Heart right ventricle (tissue), 16 donors: ENCODE measurements at regions not wholly inside any gene's neighbourhood (a gene's known extent, or its start where the extent isn't known, plus 50 kb on each side); places are given as distances from the start of the nearest gene placed in this dataset.

ENCODE experiments used
- ATAC-seq, 8 donors: fragments of 200-7000 bp; cut with Tn5 transposase; one replicate each; pipeline ENCODE4 v1.9.1; 2020; ENCODE audit warnings: mild to moderate bottlenecking in 8 of 8, moderate library complexity in 8 of 8, moderate number of reproducible peaks in 1 of 8
- DNase-seq, 2 donors: peaks; one replicate each; pipeline ENCODE4 v3.0.0-alpha.2; 2020
- H3K27ac ChIP-seq, 10 donors: fragments of 200-600 bp; sonication (generic) in 2 of 10; one replicate each; pipeline versions ENCODE4 v1.5.0 to v1.8.0; 2020 to 2022; ENCODE audit warnings: mild to moderate bottlenecking in 3 of 10
- H3K27me3 ChIP-seq, 7 donors: fragments of 200-600 bp; one replicate each; pipeline ENCODE4 v1.8.0; 2021 to 2022; ENCODE audit warnings: mild to moderate bottlenecking in 2 of 7
- H3K36me3 ChIP-seq, 9 donors: fragments of 200-600 bp; sonication (generic) in 1 of 9; one replicate each; pipeline versions ENCODE4 v1.5.0 to v1.8.0; 2020 to 2022; ENCODE audit warnings: mild to moderate bottlenecking in 2 of 9
- H3K4me1 ChIP-seq, 9 donors: fragments of 200-600 bp; sonication (generic) in 1 of 9; one replicate each; pipeline versions ENCODE4 v1.5.0 to v1.8.0; 2020 to 2022; ENCODE audit warnings: mild to moderate bottlenecking in 4 of 9
- H3K4me3 ChIP-seq, 10 donors: fragments of 200-600 bp; sonication (generic) in 2 of 10; one replicate each; pipeline versions ENCODE4 v1.5.0 to v1.8.0; 2020 to 2022; ENCODE audit warnings: mild to moderate bottlenecking in 7 of 10, moderate library complexity in 2 of 10
- H3K9me3 ChIP-seq, 11 donors: fragments of 200-600 bp in 10 of 11; sonication (generic) in 2 of 11; one replicate each; pipeline versions ENCODE4 v1.5.0 to v1.8.0; 2013 to 2022; ENCODE audit warnings: mild to moderate bottlenecking in 2 of 11, control low read depth in 1 of 11, moderate library complexity in 1 of 11
- WGBS, 2 donors: extraction: QIAGEN DNeasy Blood & Tissue Kit; methylation state at CpG; one replicate each; pipeline ENCODE4 v1.1.7; 2013; ENCODE audit warnings: inconsistent platforms in 1 of 2; 5-methylcytosine and 5-hydroxymethylcytosine counted together
- intact Hi-C, 10 donors: fragments of 100-400 bp; cut with DNase I; formaldehyde crosslinking; loops; one replicate each; pipeline versions ENCODE4 v1.11.1 to v1.14.2; 2022
- TF ChIP-seq, protein P1 (sequence below), 9 donors: fragments of 200-600 bp; sonication (generic) in 2 of 9; IDR thresholded peaks; one replicate each; pipeline versions ENCODE4 v1.5.0 to v1.8.0; 2021 to 2022; ENCODE audit warnings: antibody characterized with exemption in 9 of 9, mild to moderate bottlenecking in 5 of 9, moderate library complexity in 1 of 9
- donor health status: Arrhythmogenic right ventricular cardiomyopathy.
- donor health status: ischemic (EF 13 %, LVEDD 7.1; RV severe dilation, severe dysfunction).
- donor health status: healthy with polysubstance abuse.
- donor health status: DM: no; HTN: yes; CAD: no.
- donor health status: DM: no; HTN: no; CAD: no.
- donor health status: ischemic (EF 25% LVEDD 6.9; RV normal size, moderate dysfunction).
- donor health status: ischemic (EF 25% LVEDD 5.7; RV mildly dilated, moderate dysfunction).
- donor health status: healthy.
- donor health status: DM: yes; HTN: yes; CAD: no.
- donor health status: Ischemic cardiomyopathy.
- donor health status: ischemic (EF 35%, LVEDD 5.7; RV mildly dilated, moderate dysfunction).
- donor health status: nonischemic (EF 11% LVEDD 7.7; RV severe dilation, severe dysfunction).
- donor health status: DM: yes; HTN: yes; CAD: no.
- donor health status: PGD.
- donor health status: ischemic (EF 29% LVEDD 5.4; RV normal size, mild dysfunction).
- donor health status: nonischemic (EF 23%, LVEDD 6.1; RV moderate dilation, normal function).

- no peak for DNase-seq
- ATAC-seq = no peak
- Histone ChIP-seq H3K27ac (no peak overlapping the region), H3K36me3 (no peaks in the 10 kb centered on the region), H3K4me1 (no peaks in the 10 kb centered on the region), H3K27me3 (no peaks in the 10 kb centered on the region), H3K9me3 (no peaks in the 10 kb centered on the region), H3K4me3 (no peak overlapping the region)
- WGBS, 2 donors = 35% methylated on average over 2 of the region's 2 CpGs
- TF ChIP-seq, protein P1, sequence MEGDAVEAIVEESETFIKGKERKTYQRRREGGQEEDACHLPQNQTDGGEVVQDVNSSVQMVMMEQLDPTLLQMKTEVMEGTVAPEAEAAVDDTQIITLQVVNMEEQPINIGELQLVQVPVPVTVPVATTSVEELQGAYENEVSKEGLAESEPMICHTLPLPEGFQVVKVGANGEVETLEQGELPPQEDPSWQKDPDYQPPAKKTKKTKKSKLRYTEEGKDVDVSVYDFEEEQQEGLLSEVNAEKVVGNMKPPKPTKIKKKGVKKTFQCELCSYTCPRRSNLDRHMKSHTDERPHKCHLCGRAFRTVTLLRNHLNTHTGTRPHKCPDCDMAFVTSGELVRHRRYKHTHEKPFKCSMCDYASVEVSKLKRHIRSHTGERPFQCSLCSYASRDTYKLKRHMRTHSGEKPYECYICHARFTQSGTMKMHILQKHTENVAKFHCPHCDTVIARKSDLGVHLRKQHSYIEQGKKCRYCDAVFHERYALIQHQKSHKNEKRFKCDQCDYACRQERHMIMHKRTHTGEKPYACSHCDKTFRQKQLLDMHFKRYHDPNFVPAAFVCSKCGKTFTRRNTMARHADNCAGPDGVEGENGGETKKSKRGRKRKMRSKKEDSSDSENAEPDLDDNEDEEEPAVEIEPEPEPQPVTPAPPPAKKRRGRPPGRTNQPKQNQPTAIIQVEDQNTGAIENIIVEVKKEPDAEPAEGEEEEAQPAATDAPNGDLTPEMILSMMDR (IDR thresholded peaks at IDR 0.05) = no peak
- intact Hi-C loops = no loop called here
Observed at GRCh38 chr10:57864765-57865680, 402.7 kb downstream of the IPMK start.

DNA sequence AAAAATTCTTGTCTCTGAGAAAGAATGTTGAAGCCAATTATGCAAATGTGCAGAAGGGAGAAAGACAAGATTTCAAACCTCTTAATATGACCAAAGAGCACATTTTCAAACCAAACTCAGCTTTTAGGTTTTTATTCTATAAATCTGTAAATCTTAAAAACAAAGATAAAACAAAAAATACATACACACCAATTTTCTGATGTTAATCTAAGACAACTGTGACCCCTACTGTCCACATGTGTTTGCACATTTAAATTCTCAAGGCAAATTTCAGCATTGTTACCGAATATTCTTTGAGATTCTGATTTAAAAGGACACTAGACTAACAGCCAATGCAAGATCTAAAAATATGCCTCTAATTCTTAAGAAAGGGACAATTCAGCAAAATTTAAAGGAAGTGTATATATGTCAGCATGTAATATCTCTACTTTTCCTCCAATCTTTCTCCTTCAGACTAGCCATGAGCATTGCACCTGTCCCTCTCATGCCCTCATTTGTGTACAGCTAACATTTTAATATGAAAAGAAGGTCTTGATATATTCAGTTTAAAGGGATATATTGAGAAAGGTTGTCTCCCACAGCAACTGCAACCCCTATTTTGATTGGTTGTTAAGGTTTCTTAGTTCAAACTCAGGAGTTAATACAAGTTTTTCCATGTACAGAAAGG lies 417.9 kb downstream of the IPMK start:
- no peaks in the 10 kb centered on the region for H3K36me3 ChIP-seq
- H3K9me3 ChIP-seq = no peaks in the 10 kb centered on the region
- WGBS, 2 donors = 32 to 40% methylated on average over 1 of the region's 1 CpG
- H3K27me3 ChIP-seq = no peaks in the 10 kb centered on the region
- no peak overlapping the region for H3K27ac ChIP-seq
- no peak overlapping the region for H3K4me3 ChIP-seq
- TF ChIP-seq, protein P1 (IDR thresholded peaks at IDR 0.05) = peak in 6 of 9 donors; percentile 34 to 60 (median 54)
- H3K4me1 ChIP-seq = peaks cover 0 to 20% (median 5%) of the 10 kb centered on the region in 9 donors
- ATAC-seq (no peak), DNase-seq (no peak)
- intact Hi-C loops = loop anchor here in 3 of 10 donors (2.0 to 10.0 kb wide), 6 partner anchors 133 to 268 kb away; no protein-coding TSS in a partner anchor

- H3K27me3 ChIP-seq = no peaks in the 10 kb centered on the region
- DNase-seq (no peak), ATAC-seq (peak; percentile 55 to 98 (median 93))
- 29 to 35% methylated on average over 2 of the region's 2 CpGs for WGBS, 2 donors
- H3K4me3 ChIP-seq = no peak overlapping the region
- peaks cover 0 to 7% (median 0%) of the 10 kb centered on the region in 11 donors for H3K9me3 ChIP-seq
- intact Hi-C loops = loop anchor here in 2 of 10 donors (5.0 to 10.0 kb wide), 4 partner anchors 129 to 264 kb away; no protein-coding TSS in a partner anchor
- H3K36me3 ChIP-seq = no peaks in the 10 kb centered on the region
- TF ChIP-seq, protein P1 (IDR thresholded peaks at IDR 0.05) = no peak
- peak overlapping the region in 6 of 10 donors; percentile 28 to 83 (median 76) for H3K27ac ChIP-seq
- peaks cover 0 to 20% (median 5%) of the 10 kb centered on the region in 9 donors for H3K4me1 ChIP-seq
Observed at GRCh38 chr10:57846307-57847065, 421.2 kb downstream of the IPMK start.
